ENCODE measurements at regions not wholly inside any gene's neighbourhood (a gene's known extent, or its start where the extent isn't known, plus 50 kb on each side); places are given as distances from the start of the nearest gene placed in this dataset.

DNA sequence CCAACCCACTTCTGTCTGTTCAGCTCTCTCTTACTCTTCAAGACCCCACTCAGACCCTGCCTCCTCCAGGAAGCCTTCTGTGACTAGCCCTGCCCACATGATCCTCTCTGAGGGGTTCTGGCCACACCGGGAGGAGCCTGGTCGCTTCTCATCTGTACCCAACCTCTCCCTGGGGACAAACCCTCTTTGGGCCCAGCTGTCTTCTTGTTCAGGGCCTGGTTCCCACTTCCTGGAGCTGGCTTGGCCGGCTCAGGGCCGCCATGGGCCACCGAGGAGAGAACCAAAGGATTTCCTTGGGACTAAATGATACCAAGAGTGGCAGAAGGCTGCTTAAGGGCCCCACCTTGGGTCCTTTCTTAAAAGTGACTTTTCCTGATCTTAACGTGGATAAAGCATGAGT, 124.7 kb upstream of the ZBTB40 start:
- peaks cover under 1% of the 10 kb centered on the region for H3K4me1 ChIP-seq (ENCODE audit: control insufficient read depth, insufficient read depth, low read length)
- no CpG with 5 or more reads among the region's 6 CpGs for WGBS (ENCODE audit: insufficient coverage, insufficient read length)
- no peaks in the 10 kb centered on the region for H3K27me3 ChIP-seq (ENCODE audit: control insufficient read depth, insufficient read depth, low read length)

DNA sequence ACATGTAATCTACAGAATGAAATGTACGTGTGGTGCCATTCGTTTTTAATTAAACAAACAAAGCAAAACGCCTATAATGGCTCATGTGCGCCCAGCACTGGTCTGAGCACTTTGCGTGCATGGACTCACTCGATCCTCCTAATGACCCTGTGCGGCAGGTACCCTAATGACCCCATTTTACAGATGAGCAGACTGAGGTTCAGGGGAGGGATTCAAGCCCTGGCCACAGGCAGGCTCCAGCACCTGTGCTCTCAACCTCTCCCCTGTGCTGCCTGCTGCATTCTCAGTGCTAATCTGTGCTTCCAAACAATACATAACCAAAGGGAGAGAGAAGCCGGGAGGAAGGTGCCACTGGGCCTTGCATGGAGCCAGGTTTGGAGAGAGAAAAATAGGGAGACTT, 124.2 kb upstream of the ZBTB40 start:
- WGBS (ENCODE audit: insufficient coverage, insufficient read length): no CpG with 5 or more reads among the region's 8 CpGs
- H3K27me3 ChIP-seq (ENCODE audit: control insufficient read depth, insufficient read depth, low read length): no peaks in the 10 kb centered on the region

More for the DNA sequence above, 124.7 kb upstream of the ZBTB40 start:
- Histone ChIP-seq H3K27ac (ENCODE audit: low read length) (no peak overlapping the region), H3K9me3 (ENCODE audit: control insufficient read depth, insufficient read depth, low read length) (no peaks in the 10 kb centered on the region), H3K4me3 (ENCODE audit: low read length) (no peak overlapping the region), H3K36me3 (ENCODE audit: control insufficient read depth, insufficient read depth, low read length) (no peaks in the 10 kb centered on the region)
- no peak for DNase-seq (ENCODE audit: low read depth, low spot score)

DNA sequence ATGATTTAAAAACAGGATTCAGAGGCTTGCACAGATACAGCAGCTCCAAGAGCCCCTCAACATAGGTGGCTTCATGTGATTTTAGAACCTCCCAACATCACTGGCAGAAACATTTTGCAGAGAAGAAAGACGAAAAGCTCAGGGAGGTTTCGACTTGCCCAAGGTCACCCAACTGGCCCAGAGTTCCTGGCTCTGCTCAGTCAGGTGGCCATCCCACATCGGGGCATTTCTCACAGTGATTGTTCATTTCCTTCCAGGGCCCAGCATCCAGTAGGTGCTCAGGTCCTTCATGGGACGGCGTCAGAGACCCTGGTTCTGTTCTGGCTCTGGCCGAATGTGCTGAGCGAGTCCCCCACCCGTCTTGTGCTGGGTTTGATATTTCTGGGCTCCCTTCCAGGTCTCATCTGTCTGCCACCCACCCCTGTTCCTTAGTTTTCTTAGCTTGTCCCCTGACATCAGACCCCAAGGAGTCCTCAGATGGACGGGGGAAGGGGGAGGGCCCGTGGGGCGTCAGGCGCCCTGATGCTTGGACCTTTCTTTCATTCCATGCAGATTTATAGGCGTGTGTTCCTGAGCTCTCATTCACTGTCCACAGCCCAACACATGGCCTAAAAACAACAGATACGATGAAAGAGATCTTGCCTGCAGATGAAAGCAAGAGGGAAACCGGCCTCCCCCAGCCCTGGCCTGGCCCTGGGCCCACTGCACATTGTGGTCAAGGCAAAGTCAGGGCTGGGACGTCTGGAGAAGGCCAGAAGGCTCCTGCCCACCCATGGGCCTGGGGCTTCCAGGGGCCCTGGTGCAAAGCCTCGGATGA, 123.1 kb upstream of the ZBTB40 start:
- DNase-seq (ENCODE audit: low read depth, low spot score): no peak
- Histone ChIP-seq H3K4me1 (ENCODE audit: control insufficient read depth, insufficient read depth, low read length) (no peaks in the 10 kb centered on the region; the same call in 1 of the 2 replicates), H3K4me3 (ENCODE audit: low read length) (no peak overlapping the region), H3K27ac (ENCODE audit: low read length) (no peak overlapping the region), H3K9me3 (ENCODE audit: control insufficient read depth, insufficient read depth, low read length) (no peaks in the 10 kb centered on the region), H3K27me3 (ENCODE audit: control insufficient read depth, insufficient read depth, low read length) (no peaks in the 10 kb centered on the region), H3K36me3 (ENCODE audit: control insufficient read depth, insufficient read depth, low read length) (no peaks in the 10 kb centered on the region)
- WGBS (ENCODE audit: insufficient coverage, insufficient read length): no CpG with 5 or more reads among the region's 17 CpGs

More for the DNA sequence above, 124.2 kb upstream of the ZBTB40 start:
- H3K4me1 ChIP-seq (ENCODE audit: control insufficient read depth, insufficient read depth, low read length): no peaks in the 10 kb centered on the region; the same call in 1 of the 2 replicates
- DNase-seq (ENCODE audit: low read depth, low spot score): no peak
- no peak overlapping the region for H3K27ac ChIP-seq (ENCODE audit: low read length)
- H3K9me3 ChIP-seq (ENCODE audit: control insufficient read depth, insufficient read depth, low read length): no peaks in the 10 kb centered on the region
- H3K4me3 ChIP-seq (ENCODE audit: low read length): no peak overlapping the region
- no peaks in the 10 kb centered on the region for H3K36me3 ChIP-seq (ENCODE audit: control insufficient read depth, insufficient read depth, low read length)

DNA sequence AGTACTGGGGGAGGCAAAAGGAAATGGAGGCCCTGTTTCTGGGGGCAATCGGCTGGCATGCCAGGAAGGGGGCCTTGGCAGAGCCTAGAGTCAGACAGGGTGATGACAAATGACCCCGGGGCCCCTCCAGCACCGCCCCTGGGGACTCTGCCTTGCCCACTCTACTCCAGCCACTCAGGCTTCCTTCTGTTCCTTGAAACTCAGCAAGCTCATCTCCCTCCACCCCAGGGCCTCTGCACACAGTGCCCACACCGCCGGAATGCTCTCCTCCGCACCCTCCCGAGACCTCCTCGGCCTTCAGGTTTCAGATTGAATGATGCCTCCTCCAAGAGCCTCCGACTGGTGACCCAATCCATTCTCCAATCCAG, 122.5 kb upstream of the ZBTB40 start:
- DNase-seq (ENCODE audit: low read depth, low spot score): no peak
- Histone ChIP-seq H3K36me3 (ENCODE audit: control insufficient read depth, insufficient read depth, low read length) (no peaks in the 10 kb centered on the region), H3K27ac (ENCODE audit: low read length) (no peak overlapping the region), H3K4me3 (ENCODE audit: low read length) (no peak overlapping the region), H3K4me1 (ENCODE audit: control insufficient read depth, insufficient read depth, low read length) (no peaks in the 10 kb centered on the region; the same call in 1 of the 2 replicates), H3K9me3 (ENCODE audit: control insufficient read depth, insufficient read depth, low read length) (no peaks in the 10 kb centered on the region), H3K27me3 (ENCODE audit: control insufficient read depth, insufficient read depth, low read length) (no peaks in the 10 kb centered on the region)
- WGBS (ENCODE audit: insufficient coverage, insufficient read length): no CpG with 5 or more reads among the region's 9 CpGs

DNA sequence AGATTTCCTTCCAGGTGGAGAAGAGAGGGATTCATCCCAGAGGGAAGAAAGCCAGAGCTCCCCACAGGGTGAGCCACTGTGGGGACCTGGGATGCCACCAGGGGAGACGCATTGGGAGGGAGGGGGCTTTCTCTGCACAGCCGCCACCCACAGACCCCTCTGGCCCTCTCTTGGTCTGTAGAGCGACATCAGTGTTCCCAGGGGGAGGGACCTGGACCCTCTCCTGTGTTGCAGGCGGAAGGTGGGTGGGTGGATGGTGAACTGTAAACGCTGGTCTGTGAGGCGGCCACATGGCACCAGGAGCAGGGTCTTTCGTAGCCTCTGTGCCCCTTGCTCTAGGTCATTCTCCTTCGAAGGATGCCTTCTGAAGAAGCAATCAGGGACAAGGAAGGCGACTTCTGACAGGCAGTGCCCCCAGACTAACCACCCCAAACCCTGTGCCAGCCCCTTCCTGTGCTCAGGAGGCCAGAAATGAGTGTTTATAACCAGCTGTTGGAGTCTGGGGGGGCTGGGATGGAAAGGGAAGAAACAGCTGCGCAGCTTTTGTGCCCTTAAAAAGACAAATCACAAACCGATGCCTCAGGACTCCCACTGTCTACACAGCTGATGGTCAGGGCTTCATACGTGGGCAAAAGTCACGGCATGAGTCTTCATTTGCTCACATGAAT, 121.4 kb upstream of the ZBTB40 start:
- no peaks in the 10 kb centered on the region; the same call in 1 of the 2 replicates for H3K4me1 ChIP-seq (ENCODE audit: control insufficient read depth, insufficient read depth, low read length)
- no CpG with 5 or more reads among the region's 13 CpGs for WGBS (ENCODE audit: insufficient coverage, insufficient read length)
- no peak for DNase-seq (ENCODE audit: low read depth, low spot score)
- H3K4me3 ChIP-seq (ENCODE audit: low read length): no peak overlapping the region
- no peaks in the 10 kb centered on the region for H3K36me3 ChIP-seq (ENCODE audit: control insufficient read depth, insufficient read depth, low read length)
- no peak overlapping the region for H3K27ac ChIP-seq (ENCODE audit: low read length)
- no peaks in the 10 kb centered on the region for H3K27me3 ChIP-seq (ENCODE audit: control insufficient read depth, insufficient read depth, low read length)
- H3K9me3 ChIP-seq (ENCODE audit: control insufficient read depth, insufficient read depth, low read length): no peaks in the 10 kb centered on the region

DNA sequence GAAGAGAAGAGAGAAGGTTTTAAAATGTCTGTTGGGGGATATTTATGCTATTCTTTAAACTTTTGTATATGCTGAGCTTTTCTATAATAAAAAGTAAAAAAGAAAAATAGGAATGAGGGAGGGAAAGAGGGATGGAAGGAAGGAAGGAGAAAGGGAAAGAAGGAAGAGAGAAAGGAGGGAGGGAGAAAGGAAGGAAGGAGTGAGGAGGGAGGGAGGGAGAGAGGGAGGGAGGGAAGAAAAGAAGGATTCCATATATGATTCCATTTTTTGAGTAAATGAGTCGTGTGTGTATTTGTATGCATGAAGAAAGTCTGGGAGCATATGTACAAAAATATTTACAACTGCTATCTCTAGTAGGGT, 120.9 kb upstream of the ZBTB40 start:
- H3K36me3 ChIP-seq (ENCODE audit: control insufficient read depth, insufficient read depth, low read length): no peaks in the 10 kb centered on the region
- H3K4me3 ChIP-seq (ENCODE audit: low read length): no peak overlapping the region
- DNase-seq (ENCODE audit: low read depth, low spot score): no peak
- H3K9me3 ChIP-seq (ENCODE audit: control insufficient read depth, insufficient read depth, low read length): no peaks in the 10 kb centered on the region
- WGBS (ENCODE audit: insufficient coverage, insufficient read length): 100% methylated on average over 1 of the region's 1 CpG
- no peak overlapping the region for H3K27ac ChIP-seq (ENCODE audit: low read length)
- no peaks in the 10 kb centered on the region for H3K27me3 ChIP-seq (ENCODE audit: control insufficient read depth, insufficient read depth, low read length)
- H3K4me1 ChIP-seq (ENCODE audit: control insufficient read depth, insufficient read depth, low read length): no peaks in the 10 kb centered on the region

DNA sequence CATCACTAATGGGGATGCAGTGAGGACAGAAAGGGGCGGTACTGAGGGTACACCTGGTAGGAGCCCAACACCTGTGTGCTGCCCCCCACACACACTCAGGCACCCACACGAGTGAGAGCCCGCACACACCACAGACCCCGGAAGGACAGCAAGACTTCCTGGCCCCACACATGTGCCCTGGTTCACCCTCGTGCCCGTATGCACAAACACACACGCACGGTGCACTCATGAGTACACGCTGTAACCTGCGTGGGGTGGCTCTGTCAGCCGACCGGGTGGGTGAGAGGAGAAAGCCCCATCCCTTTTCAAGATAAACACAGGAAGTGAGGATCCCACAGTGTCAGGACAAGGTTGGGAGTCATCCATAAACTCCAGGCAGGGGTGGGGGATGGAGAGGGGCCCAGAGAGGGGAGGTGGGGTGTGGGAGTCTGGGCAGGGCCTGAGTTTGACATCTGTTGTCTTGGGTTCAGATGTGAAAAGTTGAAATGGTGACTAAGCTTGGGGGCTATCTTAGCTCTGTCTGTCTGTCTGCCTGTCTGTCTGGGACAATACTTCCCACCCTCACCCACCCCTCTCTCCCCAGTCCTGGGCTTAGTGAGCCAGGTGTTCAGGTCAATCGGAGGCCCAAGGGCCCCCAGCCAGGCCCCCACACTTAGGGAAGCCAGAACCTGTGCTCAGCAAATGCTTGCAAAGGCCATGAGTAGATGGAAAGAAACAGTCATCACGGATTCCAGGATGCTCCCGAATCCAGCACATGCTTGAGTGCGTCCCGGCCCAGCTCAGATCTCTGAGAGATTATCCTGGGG, 119.8 kb upstream of the ZBTB40 start:
- no peak for DNase-seq (ENCODE audit: low read depth, low spot score)
- no peak overlapping the region for H3K4me3 ChIP-seq (ENCODE audit: low read length)
- no peak overlapping the region for H3K27ac ChIP-seq (ENCODE audit: low read length)
- H3K36me3 ChIP-seq (ENCODE audit: control insufficient read depth, insufficient read depth, low read length): no peaks in the 10 kb centered on the region
- no CpG with 5 or more reads among the region's 17 CpGs for WGBS (ENCODE audit: insufficient coverage, insufficient read length)
- H3K27me3 ChIP-seq (ENCODE audit: control insufficient read depth, insufficient read depth, low read length): no peaks in the 10 kb centered on the region
- no peaks in the 10 kb centered on the region for H3K4me1 ChIP-seq (ENCODE audit: control insufficient read depth, insufficient read depth, low read length)
- H3K9me3 ChIP-seq (ENCODE audit: control insufficient read depth, insufficient read depth, low read length): no peaks in the 10 kb centered on the region

DNA sequence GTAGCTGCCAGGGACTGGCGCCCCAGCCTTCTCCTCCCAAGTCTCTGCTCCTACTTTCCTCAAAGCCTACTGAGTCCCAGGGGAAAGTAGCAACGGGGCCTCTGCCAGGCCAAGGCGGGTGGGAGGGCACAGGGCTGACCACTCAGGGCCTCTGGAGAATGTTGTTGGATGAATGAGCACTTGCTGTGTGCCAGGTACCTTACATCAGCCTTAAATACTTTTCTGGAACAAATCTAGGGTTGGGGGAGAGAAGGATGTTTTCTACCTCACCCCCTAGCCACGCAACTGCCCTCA, 119.3 kb upstream of the ZBTB40 start:
- no CpG with 5 or more reads among the region's 4 CpGs for WGBS (ENCODE audit: insufficient coverage, insufficient read length)
- no peak for DNase-seq (ENCODE audit: low read depth, low spot score)
- Histone ChIP-seq H3K36me3 (ENCODE audit: control insufficient read depth, insufficient read depth, low read length) (no peaks in the 10 kb centered on the region), H3K27ac (ENCODE audit: low read length) (no peak overlapping the region), H3K4me3 (ENCODE audit: low read length) (no peak overlapping the region), H3K9me3 (ENCODE audit: control insufficient read depth, insufficient read depth, low read length) (no peaks in the 10 kb centered on the region), H3K4me1 (ENCODE audit: control insufficient read depth, insufficient read depth, low read length) (no peaks in the 10 kb centered on the region), H3K27me3 (ENCODE audit: control insufficient read depth, insufficient read depth, low read length) (no peaks in the 10 kb centered on the region)

DNA sequence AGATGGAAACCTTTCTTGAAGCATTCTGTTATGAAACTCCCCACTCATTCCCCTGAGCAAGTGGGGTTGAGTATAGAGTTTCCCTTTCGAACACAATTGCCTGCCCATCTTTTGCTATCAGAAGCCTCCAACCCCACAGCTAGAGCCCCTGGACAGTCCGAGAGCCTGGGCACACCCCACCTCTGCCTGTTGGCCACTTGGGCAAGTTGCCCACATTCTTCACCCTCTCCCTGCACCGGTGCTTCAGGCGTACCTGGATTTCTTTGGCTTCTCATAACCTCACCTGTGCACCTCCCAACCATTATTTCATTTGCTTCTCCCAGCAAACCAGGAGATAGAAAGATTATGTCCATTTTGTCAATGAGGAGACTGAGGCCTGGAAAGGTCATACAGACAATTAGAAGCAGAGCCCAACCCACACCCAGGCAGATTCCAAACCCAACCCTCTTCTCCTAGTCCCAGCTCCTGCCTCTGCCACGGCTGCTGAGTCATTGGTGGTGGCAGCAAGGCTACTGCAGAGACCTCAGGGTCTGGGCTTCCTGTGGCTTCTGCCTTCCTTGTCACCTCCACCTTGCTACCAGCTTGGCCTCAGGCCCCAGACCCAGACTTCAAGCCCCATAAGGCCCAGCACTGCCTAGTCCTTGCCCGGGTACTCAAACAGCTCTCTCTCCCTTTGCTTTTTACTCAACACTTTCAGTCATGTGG, 118.7 kb upstream of the ZBTB40 start:
- H3K4me3 ChIP-seq (ENCODE audit: low read length): no peak overlapping the region
- WGBS (ENCODE audit: insufficient coverage, insufficient read length): no CpG with 5 or more reads among the region's 6 CpGs
- H3K36me3 ChIP-seq (ENCODE audit: control insufficient read depth, insufficient read depth, low read length): no peaks in the 10 kb centered on the region
- no peaks in the 10 kb centered on the region for H3K9me3 ChIP-seq (ENCODE audit: control insufficient read depth, insufficient read depth, low read length)
- no peak for DNase-seq (ENCODE audit: low read depth, low spot score)
- H3K27ac ChIP-seq (ENCODE audit: low read length): no peak overlapping the region
- no peaks in the 10 kb centered on the region for H3K4me1 ChIP-seq (ENCODE audit: control insufficient read depth, insufficient read depth, low read length)
- H3K27me3 ChIP-seq (ENCODE audit: control insufficient read depth, insufficient read depth, low read length): no peaks in the 10 kb centered on the region

DNA sequence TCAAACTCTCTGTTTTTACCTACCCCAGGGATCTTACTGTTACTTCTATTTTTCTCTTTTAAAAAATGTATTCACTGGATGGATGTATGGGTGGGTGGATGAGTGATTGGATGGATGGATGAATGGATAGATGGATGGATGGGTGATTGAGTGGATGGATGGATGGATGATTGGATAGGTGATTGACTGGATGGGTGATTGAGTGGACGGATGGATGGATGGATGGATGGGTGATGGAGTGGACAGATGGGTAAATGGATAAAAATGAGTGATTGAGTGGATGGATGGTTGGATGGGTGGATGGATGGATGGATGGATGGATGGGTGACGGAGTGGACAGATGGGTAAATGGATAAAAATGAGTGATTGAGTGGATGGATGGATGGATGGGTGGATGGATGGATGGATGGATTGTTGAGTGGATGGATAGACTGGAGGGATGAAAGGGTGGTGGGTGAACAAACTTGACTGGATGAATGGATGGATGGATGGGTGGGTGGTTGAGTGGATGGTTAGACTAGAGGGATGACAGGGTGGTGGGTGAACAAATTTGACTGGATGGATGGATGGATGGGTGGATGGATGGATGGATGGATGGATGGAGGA, 118.0 kb upstream of the ZBTB40 start:
- DNase-seq (ENCODE audit: low read depth, low spot score): no peak
- H3K27ac ChIP-seq (ENCODE audit: low read length): no peak overlapping the region
- 100% methylated on average over 1 of the region's 2 CpGs for WGBS (ENCODE audit: insufficient coverage, insufficient read length)
- H3K9me3 ChIP-seq (ENCODE audit: control insufficient read depth, insufficient read depth, low read length): no peaks in the 10 kb centered on the region
- H3K36me3 ChIP-seq (ENCODE audit: control insufficient read depth, insufficient read depth, low read length): no peaks in the 10 kb centered on the region
- no peaks in the 10 kb centered on the region for H3K27me3 ChIP-seq (ENCODE audit: control insufficient read depth, insufficient read depth, low read length)
- H3K4me1 ChIP-seq (ENCODE audit: control insufficient read depth, insufficient read depth, low read length): no peaks in the 10 kb centered on the region
- no peak overlapping the region for H3K4me3 ChIP-seq (ENCODE audit: low read length)
